ENCODE measurements at regions not wholly inside any gene's neighbourhood (a gene's known extent, or its start where the extent isn't known, plus 50 kb on each side); places are given as distances from the start of the nearest gene placed in this dataset.

GRCh38 chr13:78238911-78239310, 320.3 kb upstream of the EDNRB start:
- no peaks in the 10 kb centered on the region for H3K9me3 Mint-ChIP-seq (ENCODE audit: unreplicated experiment)
- H3K4me1 Mint-ChIP-seq (ENCODE audit: unreplicated experiment), result no peaks in the 10 kb centered on the region
- no peak for DNase-seq (ENCODE audit: low spot score)
- no peak overlapping the region for H3K4me3 Mint-ChIP-seq (ENCODE audit: unreplicated experiment)
- H3K27me3 Mint-ChIP-seq (ENCODE audit: unreplicated experiment), result no peaks in the 10 kb centered on the region
- H3K36me3 Mint-ChIP-seq (ENCODE audit: low read depth, unreplicated experiment), result no peaks in the 10 kb centered on the region
- no peak overlapping the region for H3K27ac Mint-ChIP-seq (ENCODE audit: unreplicated experiment)
- TF ChIP-seq CTCF (IDR thresholded peaks at IDR 0.05; ENCODE audit: unreplicated experiment), result no peak

GRCh38 chr13:78228940-78229339, 310.3 kb upstream of the EDNRB start:
- H3K4me3 Mint-ChIP-seq (ENCODE audit: unreplicated experiment), result no peak overlapping the region
- no peaks in the 10 kb centered on the region for H3K27me3 Mint-ChIP-seq (ENCODE audit: unreplicated experiment)
- no peaks in the 10 kb centered on the region for H3K36me3 Mint-ChIP-seq (ENCODE audit: low read depth, unreplicated experiment)
- H3K4me1 Mint-ChIP-seq (ENCODE audit: unreplicated experiment), result no peaks in the 10 kb centered on the region
- H3K9me3 Mint-ChIP-seq (ENCODE audit: unreplicated experiment), result no peaks in the 10 kb centered on the region
- no peak overlapping the region for H3K27ac Mint-ChIP-seq (ENCODE audit: unreplicated experiment)
- no peak for DNase-seq (ENCODE audit: low spot score)
- no peak for TF ChIP-seq CTCF (IDR thresholded peaks at IDR 0.05; ENCODE audit: unreplicated experiment)

GRCh38 chr13:78228211-78228610, 309.6 kb upstream of the EDNRB start:
- Mint-ChIP-seq H3K27ac (ENCODE audit: unreplicated experiment) (no peak overlapping the region), H3K4me1 (ENCODE audit: unreplicated experiment) (no peaks in the 10 kb centered on the region), H3K36me3 (ENCODE audit: low read depth, unreplicated experiment) (no peaks in the 10 kb centered on the region), H3K9me3 (ENCODE audit: unreplicated experiment) (no peaks in the 10 kb centered on the region), H3K27me3 (ENCODE audit: unreplicated experiment) (no peaks in the 10 kb centered on the region), H3K4me3 (ENCODE audit: unreplicated experiment) (no peak overlapping the region)
- TF ChIP-seq CTCF (IDR thresholded peaks at IDR 0.05; ENCODE audit: unreplicated experiment), result no peak
- DNase-seq (ENCODE audit: low spot score), result no peak

- Mint-ChIP-seq H3K36me3 (ENCODE audit: low read depth, unreplicated experiment) (no peaks in the 10 kb centered on the region), H3K27ac (ENCODE audit: unreplicated experiment) (no peak overlapping the region), H3K27me3 (ENCODE audit: unreplicated experiment) (no peaks in the 10 kb centered on the region), H3K9me3 (ENCODE audit: unreplicated experiment) (no peaks in the 10 kb centered on the region), H3K4me1 (ENCODE audit: unreplicated experiment) (no peaks in the 10 kb centered on the region), H3K4me3 (ENCODE audit: unreplicated experiment) (no peak overlapping the region)
- DNase-seq (ENCODE audit: low spot score), result no peak
- TF ChIP-seq CTCF (IDR thresholded peaks at IDR 0.05; ENCODE audit: unreplicated experiment), result no peak
These were observed 309.1 kb upstream of the EDNRB start for GRCh38 chr13:78227709-78228108.

GRCh38 chr13:78215458-78216108, 297.0 kb upstream of the EDNRB start:
- no peaks in the 10 kb centered on the region for H3K9me3 Mint-ChIP-seq (ENCODE audit: unreplicated experiment)
- H3K4me3 Mint-ChIP-seq (ENCODE audit: unreplicated experiment), result no peak overlapping the region
- H3K27me3 Mint-ChIP-seq (ENCODE audit: unreplicated experiment), result no peaks in the 10 kb centered on the region
- no peaks in the 10 kb centered on the region for H3K36me3 Mint-ChIP-seq (ENCODE audit: low read depth, unreplicated experiment)
- H3K4me1 Mint-ChIP-seq (ENCODE audit: unreplicated experiment), result no peaks in the 10 kb centered on the region
- no peak overlapping the region for H3K27ac Mint-ChIP-seq (ENCODE audit: unreplicated experiment)
- TF ChIP-seq CTCF (IDR thresholded peaks at IDR 0.05; ENCODE audit: unreplicated experiment), result no peak
- no peak for DNase-seq (ENCODE audit: low spot score)
